ENCODE measurements at regions not wholly inside any gene's neighbourhood (a gene's known extent, or its start where the extent isn't known, plus 50 kb on each side); places are given as distances from the start of the nearest gene placed in this dataset.

GRCh38 chr5:98101131-98101530, 672.3 kb upstream of the RGMB start:
- TF ChIP-seq TEAD4 (IDR thresholded peaks at IDR 0.05; ENCODE audit: low read depth, low read length) = no peak
- TF ChIP-seq, protein P1, sequence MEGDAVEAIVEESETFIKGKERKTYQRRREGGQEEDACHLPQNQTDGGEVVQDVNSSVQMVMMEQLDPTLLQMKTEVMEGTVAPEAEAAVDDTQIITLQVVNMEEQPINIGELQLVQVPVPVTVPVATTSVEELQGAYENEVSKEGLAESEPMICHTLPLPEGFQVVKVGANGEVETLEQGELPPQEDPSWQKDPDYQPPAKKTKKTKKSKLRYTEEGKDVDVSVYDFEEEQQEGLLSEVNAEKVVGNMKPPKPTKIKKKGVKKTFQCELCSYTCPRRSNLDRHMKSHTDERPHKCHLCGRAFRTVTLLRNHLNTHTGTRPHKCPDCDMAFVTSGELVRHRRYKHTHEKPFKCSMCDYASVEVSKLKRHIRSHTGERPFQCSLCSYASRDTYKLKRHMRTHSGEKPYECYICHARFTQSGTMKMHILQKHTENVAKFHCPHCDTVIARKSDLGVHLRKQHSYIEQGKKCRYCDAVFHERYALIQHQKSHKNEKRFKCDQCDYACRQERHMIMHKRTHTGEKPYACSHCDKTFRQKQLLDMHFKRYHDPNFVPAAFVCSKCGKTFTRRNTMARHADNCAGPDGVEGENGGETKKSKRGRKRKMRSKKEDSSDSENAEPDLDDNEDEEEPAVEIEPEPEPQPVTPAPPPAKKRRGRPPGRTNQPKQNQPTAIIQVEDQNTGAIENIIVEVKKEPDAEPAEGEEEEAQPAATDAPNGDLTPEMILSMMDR (IDR thresholded peaks at IDR 0.05; ENCODE audit: control extremely low read depth in 1 of 3, insufficient read depth in 1 of 3, low read depth in 1 of 3, low read length in 3 of 3) = no peak
- no peak for TF ChIP-seq POLR2AphosphoS5 (IDR thresholded peaks at IDR 0.05; ENCODE audit: low read depth, low read length)
- no peak for TF ChIP-seq RAD21 (IDR thresholded peaks at IDR 0.05 in 1 of 2, conservative IDR thresholded peaks at IDR 0.05 in 1 of 2; ENCODE audit: low read depth in 2 of 2, low read length in 2 of 2)
- TF ChIP-seq GTF2F1 (IDR thresholded peaks at IDR 0.05; ENCODE audit: borderline replicate concordance, low read depth, low read length) = no peak
- no peak for TF ChIP-seq EZH2 (IDR thresholded peaks at IDR 0.05; ENCODE audit: low read depth, low read length, severe bottlenecking)
- TF ChIP-seq POLR2A (IDR thresholded peaks at IDR 0.05; ENCODE audit: control extremely low read depth in 1 of 2, low read depth in 2 of 2, low read length in 2 of 2) = no peak

Data from H1 (cell line).